Prostate gland (tissue), 2 donors: ENCODE measurements at regions not wholly inside any gene's neighbourhood (a gene's known extent, or its start where the extent isn't known, plus 50 kb on each side); places are given as distances from the start of the nearest gene placed in this dataset.

Experiments
- DNase-seq: peaks from one replicate; pipeline ENCODE4 v3.0.0-alpha.2; 2019; ENCODE audit warnings: low spot score
- H3K27ac ChIP-seq, 2 donors: fragments of 200-600 bp; sonication (generic); 2 replicates each; pipeline ENCODE4 v1.5.1; 2017 to 2019
- H3K27me3 ChIP-seq: fragments of 200-600 bp; sonication (generic); replicated peaks from 2 replicates; pipeline ENCODE4 v1.5.1; 2019; ENCODE audit not compliant: insufficient read depth
- H3K36me3 ChIP-seq, 2 donors: fragments of 200-600 bp; sonication (generic); 1 replicate in 1 of 2; 2 replicates in 1 of 2; pipeline versions ENCODE4 v1.5.1 to v1.8.1; 2017 to 2019
- H3K4me1 ChIP-seq: fragments of 200-600 bp; sonication (generic); replicated peaks from 2 replicates; pipeline ENCODE4 v1.5.1; 2019
- H3K4me3 ChIP-seq, 2 donors: fragments of 200-600 bp; sonication (generic); 2 replicates each; pipeline ENCODE4 v1.5.1; 2017 to 2019
- H3K9me3 ChIP-seq: fragments of 200-600 bp; sonication (generic); 2 replicates; pipeline ENCODE4 v1.5.1; 2017
- CTCF ChIP-seq, 4 experiments: fragments of 200-600 bp in 2 of 4; fragments of 450-650 bp in 2 of 4; sonication (generic) in 2 of 4; IDR thresholded peaks; 1 replicate in 3 of 4; 2 replicates in 1 of 4; pipeline ENCODE4 v1.5.1; 2016 to 2019; ENCODE audit warnings: antibody characterized with exemption in 4 of 4, mild to moderate bottlenecking in 2 of 4, moderate library complexity in 2 of 4
- POLR2A ChIP-seq: fragments of 450-650 bp; IDR thresholded peaks from one replicate; pipeline ENCODE4 v1.6.1; 2016; ENCODE audit warnings: antibody characterized with exemption, mild to moderate bottlenecking
- POLR2AphosphoS5 ChIP-seq: sonication (generic); formaldehyde crosslinking; IDR thresholded peaks from one replicate; pipeline ENCODE4 v1.6.1; 2017; ENCODE audit warnings: antibody characterized with exemption
- WGBS: methylation state at CpG from one replicate; pipeline ENCODE4 v1.1.5; 2018; 5-methylcytosine and 5-hydroxymethylcytosine counted together
- intact Hi-C: fragments of 100-400 bp; cut with DNase I; formaldehyde crosslinking; loops from one replicate; pipeline ENCODE4 v1.14.2; 2022

- H3K4me3 ChIP-seq: no peak overlapping the region
- no peak for DNase-seq
- no peaks in the 10 kb centered on the region for H3K27me3 ChIP-seq
- TF ChIP-seq POLR2AphosphoS5: no peak
- no peak for TF ChIP-seq POLR2A
- TF ChIP-seq CTCF (IDR thresholded peaks at IDR 0.05): no peak
- no peaks in the 10 kb centered on the region for H3K9me3 ChIP-seq
- no peak overlapping the region for H3K27ac ChIP-seq
- intact Hi-C loops: no loop called here
- WGBS: 94% methylated on average over 1 of the region's 1 CpG
- no peaks in the 10 kb centered on the region for H3K36me3 ChIP-seq
- no peaks in the 10 kb centered on the region for H3K4me1 ChIP-seq
These were observed 170.8 kb downstream of the MACROH2A1 start for GRCh38 chr5:135228222-135228621.

DNA sequence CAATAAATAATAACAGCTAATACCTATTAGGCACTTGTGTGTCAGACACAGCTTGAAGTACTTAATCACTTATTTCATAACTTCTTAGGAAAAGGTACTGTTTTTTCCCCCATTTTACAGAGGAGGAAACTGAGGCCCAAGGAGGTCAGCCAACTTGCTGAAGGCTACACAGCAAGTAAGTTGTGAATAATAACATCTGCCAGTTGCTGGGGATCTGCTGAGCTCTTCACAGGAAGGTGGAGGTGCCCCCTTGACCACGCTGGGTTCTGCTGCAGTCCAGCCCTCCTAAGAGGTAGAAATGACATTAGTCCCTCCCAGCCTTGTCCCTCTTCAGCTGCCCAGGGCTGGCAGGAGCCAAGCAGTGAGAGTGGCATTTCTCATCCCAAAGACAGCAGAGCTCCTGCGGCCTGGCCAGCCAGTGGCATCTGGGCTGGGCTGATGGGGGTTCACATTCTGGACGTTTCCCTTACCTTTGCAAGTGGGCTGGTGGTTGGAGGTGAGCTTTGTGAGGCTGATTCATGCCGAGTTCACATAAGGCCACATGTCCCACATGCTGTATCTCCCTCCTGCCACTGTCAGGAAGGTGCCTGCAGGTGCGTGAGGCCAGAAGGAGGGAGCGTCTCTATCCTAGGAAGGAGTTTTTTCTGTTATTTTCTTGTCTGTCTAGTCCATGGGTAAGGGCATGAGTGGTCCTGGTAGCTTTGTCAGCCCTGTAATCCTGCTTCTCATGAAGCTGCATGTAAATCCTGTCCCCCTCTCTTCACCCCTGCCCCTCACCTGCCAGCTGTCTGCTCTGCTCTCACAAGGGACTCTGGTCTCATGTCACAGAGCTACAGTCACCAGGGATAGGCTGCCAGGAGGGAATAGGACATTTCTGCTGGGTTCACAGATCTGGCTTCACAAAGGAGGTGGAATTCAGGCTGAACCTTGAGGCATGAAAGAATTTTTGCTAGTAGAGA is 171.7 kb downstream of the MACROH2A1 start:
- H3K27ac ChIP-seq: no peak overlapping the region

GRCh38 chr5:135225856-135226560 is 173.0 kb downstream of the MACROH2A1 start:
- H3K27me3 ChIP-seq: no peaks in the 10 kb centered on the region
- no peaks in the 10 kb centered on the region for H3K9me3 ChIP-seq
- H3K4me1 ChIP-seq: no peaks in the 10 kb centered on the region
- H3K4me3 ChIP-seq: no peak overlapping the region
- 61% methylated on average over 16 of the region's 16 CpGs for WGBS
- H3K36me3 ChIP-seq: no peaks in the 10 kb centered on the region
- intact Hi-C loops: no loop called here
- TF ChIP-seq POLR2A (no peak), CTCF (IDR thresholded peaks at IDR 0.05) (no peak), POLR2AphosphoS5 (no peak)
- DNase-seq: no peak
- H3K27ac ChIP-seq: no peak overlapping the region

More for the DNA sequence above, 171.7 kb downstream of the MACROH2A1 start:
- H3K4me3 ChIP-seq: no peak overlapping the region
- TF ChIP-seq POLR2AphosphoS5 (no peak), CTCF (IDR thresholded peaks at IDR 0.05) (no peak), POLR2A (no peak)
- H3K36me3 ChIP-seq: no peaks in the 10 kb centered on the region
- H3K9me3 ChIP-seq: no peaks in the 10 kb centered on the region
- no peaks in the 10 kb centered on the region for H3K27me3 ChIP-seq
- WGBS: 75% methylated on average over 6 of the region's 6 CpGs
- H3K4me1 ChIP-seq: no peaks in the 10 kb centered on the region
- intact Hi-C loops: no loop called here
- no peak for DNase-seq

- Histone ChIP-seq H3K4me3 (no peak overlapping the region), H3K9me3 (no peaks in the 10 kb centered on the region), H3K4me1 (no peaks in the 10 kb centered on the region), H3K27me3 (no peaks in the 10 kb centered on the region), H3K36me3 (no peaks in the 10 kb centered on the region), H3K27ac (no peak overlapping the region)
- TF ChIP-seq POLR2AphosphoS5: no peak
- no peak for TF ChIP-seq POLR2A
- no peak for TF ChIP-seq CTCF (IDR thresholded peaks at IDR 0.05)
- WGBS: 87% methylated on average over 5 of the region's 5 CpGs
- no peak for DNase-seq
- intact Hi-C loops: no loop called here
These were observed 175.0 kb downstream of the MACROH2A1 start for GRCh38 chr5:135223891-135224625.
